HG03575 (cell line): ENCODE measurements at regions not wholly inside any gene's neighbourhood (a gene's known extent, or its start where the extent isn't known, plus 50 kb on each side); places are given as distances from the start of the nearest gene placed in this dataset.

ENCODE experiments used
- ATAC-seq: cut with Tn5 transposase; IDR thresholded peaks from one replicate; pipeline ENCODE4 v1.9.1; 2021; ENCODE audit not compliant: unreplicated experiment, insufficient number of reproducible peaks, low FRiP score; ENCODE audit errors: extremely low read depth

DNA sequence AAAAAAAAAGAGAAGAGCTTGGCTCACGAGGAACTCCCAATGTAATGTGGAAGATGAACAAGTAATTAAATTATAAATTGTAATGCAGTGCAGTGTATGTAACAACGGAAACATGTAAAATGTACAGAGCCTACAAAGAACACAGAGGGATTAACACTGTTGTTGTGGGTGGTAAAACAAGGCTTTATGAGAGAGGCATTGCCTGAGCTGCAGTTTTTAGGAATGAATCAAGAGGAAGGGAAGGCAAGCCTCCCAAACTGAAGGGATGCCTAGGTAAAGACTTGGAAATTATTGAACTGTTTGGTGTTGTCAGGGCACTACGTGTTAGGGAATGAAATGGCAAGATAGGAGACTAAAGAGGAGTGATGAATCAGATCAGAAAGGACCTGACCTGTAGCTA is 213.7 kb downstream of the HTR7 start:
- no peak for ATAC-seq

DNA sequence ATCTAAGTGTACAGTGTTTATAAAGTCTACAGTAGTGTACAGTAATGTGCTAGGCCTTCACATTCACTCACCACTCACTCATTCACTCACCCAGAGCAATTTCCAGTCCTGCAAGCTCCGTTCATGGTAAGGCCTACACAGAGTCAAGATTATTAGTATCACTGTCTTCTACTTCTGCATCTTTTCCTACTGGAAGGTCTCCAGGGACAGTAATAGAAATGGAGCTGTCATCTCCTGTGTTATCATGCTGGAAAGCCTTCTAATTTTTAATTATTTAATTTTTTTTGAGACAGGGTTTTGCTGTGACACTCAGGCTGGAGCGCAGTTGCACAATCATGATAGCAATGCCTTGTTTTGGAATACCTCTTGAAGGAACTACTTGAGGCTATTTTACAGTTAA is 207.0 kb downstream of the HTR7 start:
- no peak for ATAC-seq

DNA sequence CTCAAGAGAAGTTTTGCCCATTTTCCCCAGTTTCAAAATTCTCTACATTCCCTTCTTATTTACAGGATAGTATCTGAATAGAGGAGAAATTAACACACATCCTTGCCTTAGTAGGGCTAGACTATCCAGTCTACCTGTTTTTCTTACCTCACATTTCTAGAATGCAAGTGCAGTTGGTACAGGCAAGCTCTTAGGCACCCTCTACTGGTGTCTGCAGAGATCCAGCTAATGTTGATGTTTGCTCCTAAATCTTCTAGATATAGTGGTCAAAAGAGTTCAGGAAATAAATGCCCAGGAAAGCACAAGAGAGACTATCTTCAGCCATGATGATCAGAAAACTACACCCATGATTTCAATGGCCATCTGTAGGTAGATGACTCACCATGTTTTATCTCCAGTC is 205.3 kb downstream of the HTR7 start:
- ATAC-seq = no peak

DNA sequence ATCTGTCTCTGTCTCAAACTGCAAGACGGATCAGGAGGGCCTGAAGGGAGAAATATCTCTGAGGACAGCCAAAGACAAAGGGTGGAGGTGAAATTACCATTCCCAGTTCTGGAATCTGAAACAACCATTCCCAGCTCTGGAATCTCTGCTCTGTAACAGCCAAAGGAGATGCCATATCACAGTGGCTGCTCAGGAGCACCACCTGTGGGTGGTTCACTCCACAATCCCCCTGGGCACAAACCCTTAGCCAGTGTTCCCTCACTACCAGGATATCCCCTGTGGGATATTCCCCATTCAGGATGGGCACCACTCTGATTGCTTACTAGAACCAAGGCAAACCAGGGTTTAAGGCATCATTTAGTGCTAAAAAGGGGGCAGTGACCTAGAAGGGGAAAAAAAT is 199.0 kb downstream of the HTR7 start:
- no peak for ATAC-seq

DNA sequence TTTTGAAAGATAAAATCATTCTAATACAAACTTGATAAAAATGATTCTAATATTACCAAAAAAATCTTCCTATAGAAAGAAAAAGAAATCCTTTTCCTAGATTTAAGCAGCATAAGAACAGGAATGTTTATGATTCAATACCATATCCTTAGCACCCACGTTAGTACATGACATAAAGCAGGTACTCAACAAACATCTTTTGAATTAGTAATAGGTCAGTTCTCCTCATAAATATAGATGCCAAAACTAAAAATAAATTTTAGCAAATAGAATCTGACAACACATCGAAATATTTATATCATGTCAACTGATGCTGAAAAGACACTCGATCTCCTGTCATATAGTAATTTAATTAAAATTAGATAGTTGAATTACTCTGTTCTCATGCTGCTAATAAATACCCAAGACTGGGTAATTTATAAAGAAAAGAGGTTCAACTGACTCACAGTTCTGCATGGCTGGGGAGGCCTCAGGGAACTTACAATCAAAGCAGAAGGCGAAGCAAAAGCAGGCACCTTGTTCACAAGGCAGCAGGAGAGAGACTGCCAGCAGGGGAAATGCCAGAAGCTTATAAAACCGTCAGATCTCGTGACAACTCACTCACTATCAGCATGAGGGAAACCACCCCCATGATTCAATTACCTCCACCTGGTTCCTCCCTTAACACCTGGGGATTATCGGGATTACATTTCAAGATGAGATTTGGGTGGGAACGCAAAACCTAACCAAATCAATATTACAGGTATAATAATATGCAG is 191.8 kb downstream of the HTR7 start:
- ATAC-seq = no peak

DNA sequence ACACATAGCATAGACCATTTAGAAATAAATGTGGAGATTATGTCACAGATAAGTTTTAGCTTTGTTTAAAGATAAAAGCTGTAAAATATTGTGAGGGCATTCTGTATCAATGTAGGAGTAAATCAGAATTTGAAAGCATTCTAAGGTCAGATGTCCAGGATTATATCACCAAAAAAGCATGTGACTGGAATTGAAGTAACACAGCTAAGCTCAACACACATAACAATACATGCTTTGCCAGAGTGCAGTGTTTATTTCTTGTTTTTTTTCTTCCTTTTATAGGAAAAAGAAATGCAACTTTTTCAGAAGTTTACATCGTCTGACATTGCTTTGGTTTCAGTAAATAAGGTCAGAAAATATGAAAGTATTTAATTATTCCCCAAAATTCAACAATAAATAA is 183.4 kb downstream of the HTR7 start:
- ATAC-seq = no peak

DNA sequence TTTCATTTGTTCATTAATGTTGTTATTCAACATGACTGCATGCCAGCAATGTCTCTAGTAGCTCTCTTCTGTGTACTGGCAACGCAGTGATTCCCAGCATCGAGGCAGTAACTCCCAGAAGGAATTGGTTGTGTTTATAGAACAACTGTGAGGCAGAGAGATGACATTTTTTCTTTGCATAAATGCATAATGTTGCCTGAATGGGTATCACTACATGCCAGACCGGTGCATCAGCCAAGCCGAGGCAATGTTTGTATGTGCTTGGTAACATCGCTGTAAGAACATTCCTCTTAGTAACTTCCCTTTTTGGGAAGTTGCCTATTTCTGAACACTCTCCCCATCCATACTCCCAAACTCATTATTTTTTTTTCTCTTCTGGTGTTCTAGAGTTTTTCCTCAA is 182.9 kb downstream of the HTR7 start:
- ATAC-seq = no peak

DNA sequence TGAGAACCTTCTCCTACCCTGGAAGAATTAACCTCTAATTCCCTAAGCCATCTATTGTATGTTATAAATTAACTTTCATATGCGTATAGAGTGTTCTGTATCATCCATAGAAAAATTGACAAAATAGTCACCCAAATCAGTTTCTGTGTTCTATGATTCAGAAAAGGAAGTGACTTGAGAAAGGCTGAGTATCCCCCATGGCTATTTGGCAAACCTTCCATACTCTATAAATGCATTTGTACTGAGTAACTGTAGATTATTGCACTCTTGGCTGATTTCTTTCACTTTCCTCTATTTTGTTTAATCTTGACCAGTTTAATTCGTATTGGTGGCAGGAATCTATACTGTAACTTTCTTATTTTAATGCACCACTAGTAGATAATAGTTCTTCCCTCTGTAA is 182.2 kb downstream of the HTR7 start:
- no peak for ATAC-seq
